ENCODE measurements at regions not wholly inside any gene's neighbourhood (a gene's known extent, or its start where the extent isn't known, plus 50 kb on each side); places are given as distances from the start of the nearest gene placed in this dataset.

DNA sequence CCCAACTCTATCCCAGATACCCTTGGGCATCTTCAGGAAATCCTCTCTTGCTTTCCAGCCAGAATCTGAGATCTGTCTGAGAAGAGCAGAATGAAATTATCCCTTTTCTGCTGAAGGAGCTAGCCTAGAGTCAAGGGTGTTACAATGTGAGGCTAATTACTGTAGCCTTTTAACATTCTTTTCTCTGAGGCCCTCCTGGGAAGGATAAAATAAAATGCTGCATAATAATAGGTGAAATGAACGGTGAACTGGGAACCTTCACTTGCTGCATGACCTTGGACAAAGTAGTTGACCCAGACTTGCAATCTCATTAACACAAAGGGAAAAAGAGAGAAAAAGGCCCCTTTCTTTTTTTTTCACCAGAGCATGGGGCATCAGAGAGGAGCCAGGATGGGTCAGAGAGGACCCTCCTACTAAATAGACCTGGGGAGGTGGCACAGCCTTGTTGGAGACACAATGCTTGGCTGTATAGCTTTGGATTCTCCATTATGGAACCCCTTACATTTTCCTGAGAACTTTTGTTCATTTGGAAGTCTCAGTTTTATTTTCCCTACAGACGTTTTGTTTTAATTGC lies 137.0 kb upstream of the LIPC start:
- Histone ChIP-seq H3K79me2 (ENCODE audit: insufficient read depth, low read length) (no peaks in the 10 kb centered on the region), H3K36me3 (ENCODE audit: control insufficient read depth in 1 of 2, insufficient read depth in 2 of 2, low read length in 2 of 2) (no peaks in the 10 kb centered on the region), H3K9ac (ENCODE audit: low read length) (no peak overlapping the region), H2AFZ (ENCODE audit: low read depth, low read length, poor library complexity, severe bottlenecking) (no peak overlapping the region), H3K4me2 (ENCODE audit: low read length) (no peak overlapping the region), H3K4me1 (ENCODE audit: control insufficient read depth in 1 of 2, insufficient read depth in 2 of 2, low read length in 2 of 2) (no peaks in the 10 kb centered on the region; a peak in 1 of 4 replicates), H3K27ac (ENCODE audit: low read depth, low read length) (no peak overlapping the region), H3K9me2 (ENCODE audit: insufficient read depth) (0 out of 2 replicates have a peak, but pooled peaks cover 3% of the 10 kb centered on the region), H3K27me3 (ENCODE audit: insufficient read depth, low read length) (no peaks in the 10 kb centered on the region), H4K20me1 (ENCODE audit: insufficient read depth) (no peaks in the 10 kb centered on the region), H3K9me3 (ENCODE audit: control insufficient read depth in 1 of 2, insufficient read depth in 1 of 2, low read depth in 1 of 2, low read length in 2 of 2) (no peaks in the 10 kb centered on the region), H3K4me3 (replicated peaks in 1 of 2; ENCODE audit: low read depth in 1 of 2, low read length in 2 of 2) (no peak overlapping the region)
- ChIA-PET RAD21 (ENCODE audit: low non-redundant PET in 1 of 2, low total read pairs in 2 of 2, uncharacterized antibody in 2 of 2, unreplicated experiment in 2 of 2) (no interaction called here), CTCF (no interaction called here), POLR2A (no interaction called here)
- TF ChIP-seq EGR1 (IDR thresholded peaks at IDR 0.05; ENCODE audit: low read depth) = no peak
- TF ChIP-seq POLR2AphosphoS5 (IDR thresholded peaks at IDR 0.05; ENCODE audit: low read depth, low read length) = no peak
- no peak for TF ChIP-seq CTCF (IDR thresholded peaks at IDR 0.05 in 2 of 3, conservative IDR thresholded peaks at IDR 0.05 in 1 of 3; ENCODE audit: borderline replicate concordance in 1 of 3, insufficient read depth in 1 of 3, low read depth in 2 of 3, low read length in 2 of 3)
- TF ChIP-seq TCF7L2 (IDR thresholded peaks at IDR 0.05; ENCODE audit: borderline replicate concordance, extremely low read depth, insufficient read depth, insufficient read length) = no peak
- TF ChIP-seq EZH2 (IDR thresholded peaks at IDR 0.05) = no peak
- TF ChIP-seq SIN3A (IDR thresholded peaks at IDR 0.05; ENCODE audit: low read depth) = no peak
- TF ChIP-seq SP1 (IDR thresholded peaks at IDR 0.05; ENCODE audit: low read depth) = no peak
- TF ChIP-seq ZFX (IDR thresholded peaks at IDR 0.05) = no peak
- TF ChIP-seq SRF (IDR thresholded peaks at IDR 0.05; ENCODE audit: low read depth) = no peak
- no peak for TF ChIP-seq MAX (IDR thresholded peaks at IDR 0.05)
- intact Hi-C loops (cut with micrococcal nuclease) = no loop called here
- no peak for DNase-seq (ENCODE audit: low read depth, low spot score)
- BruUV-seq (replicated peaks) = no TSS peak
- no peak for ATAC-seq

All from HCT116 (cell line).